Activated CD4-positive, alpha-beta T cell treated with anti-CD3 and anti-CD28 coated beads, Interleukin-2, amount 10 ng/mL, durations not matched to agents 24 days and 14 days (primary cell): ENCODE measurements at regions not wholly inside any gene's neighbourhood (a gene's known extent, or its start where the extent isn't known, plus 50 kb on each side); places are given as distances from the start of the nearest gene placed in this dataset.
"Not testable (repeated sequence)": the region's sequence is repeated elsewhere in the genome, so short reads cannot be mapped to it uniquely, and the experiment has no call there.

Experiments used
- DNase-seq: peaks from one replicate; pipeline ENCODE4 v3.0.0; 2022
- H3K27ac Mint-ChIP-seq: one replicate; pipeline ENCODE4 v1.8.0; 2022; ENCODE audit warnings: mild to moderate bottlenecking, mixed read lengths
- H3K27me3 Mint-ChIP-seq: one replicate; pipeline ENCODE4 v1.8.0; 2022; ENCODE audit warnings: mixed read lengths
- H3K36me3 Mint-ChIP-seq: one replicate; pipeline ENCODE4 v1.8.0; 2022; ENCODE audit warnings: low read depth, mild to moderate bottlenecking, mixed read lengths
- H3K4me1 Mint-ChIP-seq: one replicate; pipeline ENCODE4 v1.8.0; 2021; ENCODE audit warnings: mixed read lengths
- H3K4me3 Mint-ChIP-seq: one replicate; pipeline ENCODE4 v1.8.0; 2022; ENCODE audit warnings: mild to moderate bottlenecking, moderate library complexity, mixed read lengths
- H3K9me3 Mint-ChIP-seq: one replicate; pipeline ENCODE4 v1.8.0; 2021; ENCODE audit warnings: mixed read lengths
- intact Hi-C: fragments of 100-400 bp; cut with micrococcal nuclease; formaldehyde crosslinking; loops from one replicate; pipeline ENCODE4 v1.15.1; 2023

GRCh38 chr10:3931901-3932300, 146.9 kb upstream of the KLF6 start:
- peaks cover 63% of the 10 kb centered on the region for H3K4me1 Mint-ChIP-seq
- intact Hi-C loops: loop anchor here (10.0 kb wide), 1 partner anchor 413 kb away; no protein-coding TSS in a partner anchor
- peak overlapping the region; percentile 39 for H3K4me3 Mint-ChIP-seq
- H3K36me3 Mint-ChIP-seq: peaks cover 12% of the 10 kb centered on the region
- H3K9me3 Mint-ChIP-seq: peaks cover 4% of the 10 kb centered on the region
- no peaks in the 10 kb centered on the region for H3K27me3 Mint-ChIP-seq
- H3K27ac Mint-ChIP-seq: peak overlapping the region; percentile 74
- DNase-seq: no peak

DNA sequence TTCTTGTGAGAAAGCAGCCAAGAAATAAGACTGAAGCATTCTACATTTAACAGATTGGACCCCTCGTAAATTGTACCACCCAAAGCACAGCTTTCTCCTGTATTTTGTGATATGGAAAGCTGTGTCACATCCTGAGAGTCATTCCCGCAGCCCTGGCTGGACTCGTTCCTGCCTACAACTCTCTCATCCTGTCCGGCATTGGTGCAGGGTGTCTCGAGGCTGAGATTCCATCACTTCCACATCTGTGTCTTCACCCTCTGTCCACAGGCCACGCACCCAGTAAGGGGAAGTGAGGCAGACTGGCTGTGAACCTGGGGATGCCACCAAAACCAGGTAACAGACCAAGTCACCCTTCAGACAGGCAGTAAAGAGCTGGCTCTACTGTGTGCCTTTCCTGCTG, 146.2 kb upstream of the KLF6 start:
- peaks cover 9% of the 10 kb centered on the region for H3K36me3 Mint-ChIP-seq
- H3K27ac Mint-ChIP-seq: peak overlapping the region; percentile 74
- H3K4me1 Mint-ChIP-seq: peaks cover 63% of the 10 kb centered on the region
- H3K4me3 Mint-ChIP-seq: no peak overlapping the region
- intact Hi-C loops: loop anchor here (10.0 kb wide), 1 partner anchor 414 kb away; no protein-coding TSS in a partner anchor
- no peaks in the 10 kb centered on the region for H3K9me3 Mint-ChIP-seq
- no peak for DNase-seq
- no peaks in the 10 kb centered on the region for H3K27me3 Mint-ChIP-seq

- intact Hi-C loops: no loop called here
- H3K4me3 Mint-ChIP-seq: no peak overlapping the region
- H3K27ac Mint-ChIP-seq: no peak overlapping the region
- H3K36me3 Mint-ChIP-seq: peaks cover 8% of the 10 kb centered on the region
- H3K4me1 Mint-ChIP-seq: peaks cover 46% of the 10 kb centered on the region
- H3K9me3 Mint-ChIP-seq: peaks cover 3% of the 10 kb centered on the region
- DNase-seq: no peak
- H3K27me3 Mint-ChIP-seq: no peaks in the 10 kb centered on the region
Measured at GRCh38 chr10:3928569-3928968, 143.6 kb upstream of the KLF6 start.

DNA sequence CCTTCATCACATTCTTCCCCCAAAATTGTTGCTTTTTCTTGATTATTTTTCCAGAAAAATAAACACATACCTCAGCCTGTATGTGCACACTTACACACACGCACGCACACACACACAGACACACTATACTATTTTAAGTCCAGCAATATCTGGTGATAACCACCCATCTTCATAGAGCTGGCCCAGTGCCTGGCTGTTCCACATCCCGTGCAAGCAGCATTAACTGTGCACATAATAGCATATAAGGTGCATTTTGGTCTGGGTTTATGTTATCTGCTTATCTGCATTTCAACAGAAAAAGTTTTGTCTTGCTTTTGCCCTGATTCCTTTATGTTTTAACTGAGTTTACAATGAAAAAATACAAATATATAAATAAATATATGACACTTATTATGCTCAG, 143.1 kb upstream of the KLF6 start:
- Mint-ChIP-seq H3K36me3 (peaks cover 8% of the 10 kb centered on the region), H3K27me3 (no peaks in the 10 kb centered on the region), H3K9me3 (peaks cover 3% of the 10 kb centered on the region)

DNA sequence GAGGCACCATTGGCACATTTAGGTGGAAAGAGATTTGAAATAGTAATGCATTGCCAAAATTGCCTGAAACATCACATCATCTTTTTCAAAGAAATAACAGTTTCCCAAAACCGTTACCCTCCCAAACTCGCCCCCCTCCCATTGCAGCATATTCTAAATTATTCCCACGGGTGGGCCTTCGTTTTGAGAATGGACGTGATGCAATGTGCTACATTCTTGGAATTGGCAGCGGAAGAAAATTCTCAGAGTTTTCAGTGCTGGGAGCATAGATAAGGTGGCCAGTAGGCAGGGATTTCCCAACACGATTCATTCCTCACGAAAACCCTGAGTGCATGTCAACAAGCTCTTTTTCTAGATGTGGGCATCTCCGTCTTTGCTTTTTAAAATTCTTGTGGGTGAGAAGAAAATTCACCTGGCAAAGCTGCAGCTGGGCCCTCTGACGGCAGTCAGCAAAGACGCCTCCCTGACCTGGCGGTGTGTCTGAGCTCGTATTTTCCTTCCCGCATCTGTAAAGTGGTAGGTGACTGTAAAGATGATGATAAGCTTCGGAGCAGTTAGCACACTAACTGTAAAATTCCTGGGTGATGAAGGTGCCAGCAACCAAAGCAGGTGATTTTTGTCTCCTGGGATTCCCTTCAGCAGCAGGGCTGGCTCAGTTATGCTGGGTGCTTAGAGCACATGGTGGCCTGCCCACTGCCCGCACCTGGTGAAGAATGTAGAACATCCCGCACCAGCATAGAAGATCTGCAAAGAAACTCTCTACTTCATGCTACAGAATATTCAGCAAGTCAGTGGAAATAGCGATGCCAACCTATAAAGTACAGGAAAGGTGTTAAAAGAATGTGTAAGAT, 141.9 kb upstream of the KLF6 start:
- no peak for DNase-seq
- peaks cover 32% of the 10 kb centered on the region for H3K4me1 Mint-ChIP-seq
- no peaks in the 10 kb centered on the region for H3K27me3 Mint-ChIP-seq
- peaks cover 5% of the 10 kb centered on the region for H3K36me3 Mint-ChIP-seq
- peaks cover 3% of the 10 kb centered on the region for H3K9me3 Mint-ChIP-seq
- intact Hi-C loops: no loop called here
- peak overlapping the region; percentile 78 for H3K27ac Mint-ChIP-seq
- no peak overlapping the region for H3K4me3 Mint-ChIP-seq

More for the DNA sequence above, 143.1 kb upstream of the KLF6 start:
- peak overlapping the region; percentile 15 for H3K27ac Mint-ChIP-seq
- H3K4me3 Mint-ChIP-seq: no peak overlapping the region
- intact Hi-C loops: no loop called here
- DNase-seq: no peak
- peaks cover 41% of the 10 kb centered on the region for H3K4me1 Mint-ChIP-seq

GRCh38 chr10:3926258-3926657, 141.2 kb upstream of the KLF6 start:
- Mint-ChIP-seq H3K9me3 (peaks cover 3% of the 10 kb centered on the region), H3K27ac (peak overlapping the region; percentile 63), H3K36me3 (peaks cover 4% of the 10 kb centered on the region), H3K27me3 (no peaks in the 10 kb centered on the region), H3K4me3 (no peak overlapping the region), H3K4me1 (peaks cover 26% of the 10 kb centered on the region)
- intact Hi-C loops: no loop called here
- DNase-seq: no peak

GRCh38 chr10:3925184-3925583, 140.2 kb upstream of the KLF6 start:
- intact Hi-C loops: no loop called here
- Mint-ChIP-seq H3K36me3 (peaks cover 3% of the 10 kb centered on the region), H3K27ac (no peak overlapping the region), H3K4me3 (no peak overlapping the region), H3K9me3 (peaks cover 3% of the 10 kb centered on the region), H3K27me3 (no peaks in the 10 kb centered on the region), H3K4me1 (peaks cover 23% of the 10 kb centered on the region)
- DNase-seq: no peak

GRCh38 chr10:3924344-3924743, 139.3 kb upstream of the KLF6 start:
- Mint-ChIP-seq H3K9me3 (peaks cover 3% of the 10 kb centered on the region), H3K27ac (no peak overlapping the region), H3K4me1 (peaks cover 19% of the 10 kb centered on the region), H3K27me3 (no peaks in the 10 kb centered on the region), H3K36me3 (peaks cover 3% of the 10 kb centered on the region), H3K4me3 (no peak overlapping the region)
- DNase-seq: no peak
- intact Hi-C loops: no loop called here

- H3K9me3 Mint-ChIP-seq: peaks cover 3% of the 10 kb centered on the region
Measured at GRCh38 chr10:3923033-3923432, 138.0 kb upstream of the KLF6 start.

GRCh38 chr10:3919709-3920308, 134.8 kb upstream of the KLF6 start:
- Mint-ChIP-seq H3K4me3 (no peak overlapping the region), H3K9me3 (peaks cover 4% of the 10 kb centered on the region), H3K27me3 (no peaks in the 10 kb centered on the region), H3K36me3 (peaks cover 2% of the 10 kb centered on the region), H3K27ac (no peak overlapping the region), H3K4me1 (peaks cover 5% of the 10 kb centered on the region)
- intact Hi-C loops: no loop called here
- no peak for DNase-seq

More at GRCh38 chr10:3923033-3923432, 138.0 kb upstream of the KLF6 start:
- intact Hi-C loops: no loop called here
- Mint-ChIP-seq H3K27ac (no peak overlapping the region), H3K4me3 (no peak overlapping the region), H3K36me3 (peaks cover 3% of the 10 kb centered on the region), H3K4me1 (peaks cover 18% of the 10 kb centered on the region), H3K27me3 (no peaks in the 10 kb centered on the region)
- DNase-seq: no peak

GRCh38 chr10:3917392-3917791, 132.4 kb upstream of the KLF6 start:
- H3K4me3 Mint-ChIP-seq, H3K9me3 Mint-ChIP-seq, DNase-seq, H3K4me1 Mint-ChIP-seq, H3K27ac Mint-ChIP-seq, H3K36me3 Mint-ChIP-seq, H3K27me3 Mint-ChIP-seq, intact Hi-C loops: not testable (repeated sequence)

GRCh38 chr10:3914733-3915132, 129.7 kb upstream of the KLF6 start:
- peaks cover 3% of the 10 kb centered on the region for H3K4me1 Mint-ChIP-seq
- no peak for DNase-seq
- no peaks in the 10 kb centered on the region for H3K27me3 Mint-ChIP-seq
- peaks cover 2% of the 10 kb centered on the region for H3K36me3 Mint-ChIP-seq
- H3K4me3 Mint-ChIP-seq: no peak overlapping the region
- H3K9me3 Mint-ChIP-seq: peaks cover 4% of the 10 kb centered on the region
- no peak overlapping the region for H3K27ac Mint-ChIP-seq
- intact Hi-C loops: no loop called here

DNA sequence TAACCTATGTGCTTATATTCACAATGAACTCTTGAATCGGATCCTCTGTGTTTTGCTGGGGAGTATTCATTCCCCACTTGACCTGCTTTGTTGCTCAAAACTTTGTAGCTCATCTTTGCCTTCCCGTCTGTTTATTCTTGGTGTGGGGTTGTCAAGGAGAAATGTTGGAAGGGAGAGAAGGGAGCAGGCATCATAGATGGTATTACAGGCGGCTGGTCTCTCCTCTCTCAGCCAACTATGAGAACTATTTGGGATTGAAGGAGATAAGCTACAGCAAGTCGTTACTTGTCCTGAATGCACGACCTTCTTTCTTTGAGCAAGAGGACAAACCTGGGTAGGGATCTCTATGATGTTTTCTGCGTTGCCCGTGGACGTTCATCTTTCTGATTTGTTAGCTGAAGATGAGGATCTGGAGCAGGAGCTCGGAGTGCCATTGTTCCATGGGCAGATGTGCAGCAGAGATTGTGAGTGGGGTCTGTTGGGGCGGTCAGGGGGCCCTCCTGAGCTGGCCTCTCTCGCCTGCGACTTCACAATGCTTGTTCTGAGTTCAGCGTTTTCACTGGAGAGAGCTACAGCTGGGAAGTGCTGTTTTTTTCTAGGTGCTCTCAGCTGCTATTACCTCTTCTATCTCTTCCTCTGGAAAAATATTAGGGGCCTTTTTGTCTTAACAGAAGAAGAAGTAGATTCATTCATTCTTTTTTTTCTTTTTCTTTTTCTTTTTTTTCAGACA, 126.9 kb upstream of the KLF6 start:
- no peak for DNase-seq
- no peaks in the 10 kb centered on the region for H3K36me3 Mint-ChIP-seq
- H3K27ac Mint-ChIP-seq: no peak overlapping the region
- no peaks in the 10 kb centered on the region for H3K27me3 Mint-ChIP-seq
- no peaks in the 10 kb centered on the region for H3K9me3 Mint-ChIP-seq
- intact Hi-C loops: no loop called here
- no peak overlapping the region for H3K4me3 Mint-ChIP-seq
- H3K4me1 Mint-ChIP-seq: no peaks in the 10 kb centered on the region

DNA sequence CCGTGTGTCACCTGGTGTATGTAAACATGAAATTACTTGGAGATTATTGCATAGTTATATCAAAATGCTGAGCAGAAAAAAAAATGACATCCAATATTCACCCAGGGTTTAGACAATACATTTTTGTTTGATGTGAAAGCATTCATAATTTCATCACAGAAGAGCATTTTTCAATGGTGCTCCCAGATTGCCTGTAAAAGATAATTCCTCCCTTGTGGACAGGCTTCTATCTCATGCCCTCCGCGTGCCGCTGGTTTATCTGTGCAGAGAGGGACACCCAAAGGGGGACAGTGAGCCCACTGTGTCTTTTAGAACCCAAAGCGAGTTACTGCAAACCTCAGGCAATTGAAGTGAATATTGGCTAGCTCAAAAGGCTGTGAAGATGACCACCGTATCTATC, 126.2 kb upstream of the KLF6 start:
- no peak for DNase-seq
- Mint-ChIP-seq H3K36me3 (no peaks in the 10 kb centered on the region), H3K27ac (no peak overlapping the region), H3K9me3 (no peaks in the 10 kb centered on the region), H3K4me3 (no peak overlapping the region), H3K4me1 (peaks cover 1% of the 10 kb centered on the region), H3K27me3 (no peaks in the 10 kb centered on the region)
- intact Hi-C loops: no loop called here
